MCF 10A (cell line): ENCODE measurements at regions not wholly inside any gene's neighbourhood (a gene's known extent, or its start where the extent isn't known, plus 50 kb on each side); places are given as distances from the start of the nearest gene placed in this dataset.

Source experiments
- BruUV-seq: library from RNA; stranded (reverse); fragments of 400-500 nt; replicated peaks from 2 replicates; lab custom pipeline; 2021; lab: Mats Ljungman, UMichigan
- CTCF ChIA-PET: fragments of 300-600 bp; sonication (Branson Sonifier 250); formaldehyde crosslinking; extraction: SDS; loops from one replicate; lab custom pipeline; 2021; ENCODE audit warnings: antibody characterized with exemption, inconsistent platforms; lab: Yijun Ruan, JAX
- POLR2A ChIA-PET: fragments of 300-600, 350-650 bp; sonication (Branson Sonifier 250); formaldehyde crosslinking; extraction: SDS; loops from one replicate; lab custom pipeline; 2020; ENCODE audit warnings: antibody characterized with exemption, inconsistent platforms; lab: Yijun Ruan, JAX
- DNase-seq: peaks from one replicate; pipeline ENCODE4 v3.0.0-alpha.2; 2018; ENCODE audit not compliant: unreplicated experiment
- H3K27ac Mint-ChIP-seq: one replicate; pipeline ENCODE4 v1.8.0; 2022; ENCODE audit warnings: mild to moderate bottlenecking, low read depth, mixed read lengths; ENCODE audit not compliant: unreplicated experiment
- H3K27me3 Mint-ChIP-seq: one replicate; pipeline ENCODE4 v1.8.0; 2022; ENCODE audit warnings: mixed read lengths; ENCODE audit not compliant: insufficient read depth, unreplicated experiment
- H3K36me3 Mint-ChIP-seq: one replicate; pipeline ENCODE4 v1.8.0; 2022; ENCODE audit warnings: mild to moderate bottlenecking, moderate library complexity, mixed read lengths; ENCODE audit not compliant: insufficient read depth, unreplicated experiment
- H3K4me1 Mint-ChIP-seq: one replicate; pipeline ENCODE4 v1.8.0; 2022; ENCODE audit warnings: mixed read lengths; ENCODE audit not compliant: insufficient read depth, unreplicated experiment
- H3K4me3 Mint-ChIP-seq: one replicate; pipeline ENCODE4 v1.8.0; 2022; ENCODE audit warnings: mild to moderate bottlenecking, moderate library complexity, mixed read lengths; ENCODE audit not compliant: unreplicated experiment
- H3K9me3 Mint-ChIP-seq: one replicate; pipeline ENCODE4 v1.8.0; 2022; ENCODE audit warnings: mixed read lengths; ENCODE audit not compliant: unreplicated experiment
- CTCF ChIP-seq: fragments of 200-600 bp; IDR thresholded peaks from one replicate; pipeline ENCODE4 v1.8.0; 2022; ENCODE audit warnings: antibody characterized with exemption, mild to moderate bottlenecking; ENCODE audit not compliant: unreplicated experiment
- intact Hi-C: fragments of 100-400 bp; cut with micrococcal nuclease; formaldehyde crosslinking; loops from 2 replicates; pipeline ENCODE4 v1.14.1; 2022

DNA sequence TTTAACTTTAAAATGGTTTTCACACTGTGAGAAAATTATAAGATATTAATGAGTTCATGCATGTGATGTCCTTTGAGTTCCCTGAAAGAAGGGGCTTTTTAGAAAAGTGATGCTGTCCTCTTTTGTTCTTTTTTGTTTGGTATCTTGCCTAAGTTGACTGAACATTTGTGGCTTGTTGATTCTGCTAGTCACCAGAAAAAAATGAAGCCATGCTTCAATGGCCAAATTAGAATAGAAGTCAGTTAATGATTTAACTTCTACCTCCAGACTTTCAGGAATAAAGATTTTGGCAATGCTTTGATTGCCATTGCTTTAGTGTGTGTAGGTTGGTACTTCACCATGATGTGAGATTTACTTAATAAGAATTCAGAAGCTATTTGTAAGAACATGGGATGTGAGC is 260.6 kb upstream of the NECTIN3 start:
- Mint-ChIP-seq H3K36me3 (no peaks in the 10 kb centered on the region), H3K27me3 (no peaks in the 10 kb centered on the region), H3K9me3 (no peaks in the 10 kb centered on the region), H3K4me1 (peaks cover 26% of the 10 kb centered on the region), H3K27ac (no peak overlapping the region), H3K4me3 (no peak overlapping the region)
- intact Hi-C loops, result no loop called here
- TF ChIP-seq CTCF, result no peak
- no TSS peak for BruUV-seq
- DNase-seq, result no peak
- CTCF ChIA-PET, result no interaction called here
- POLR2A ChIA-PET, result interaction anchor here (0.6 kb wide), 1 partner anchor 263 kb away, joined by 4 read pairs; no protein-coding TSS in a partner anchor

DNA sequence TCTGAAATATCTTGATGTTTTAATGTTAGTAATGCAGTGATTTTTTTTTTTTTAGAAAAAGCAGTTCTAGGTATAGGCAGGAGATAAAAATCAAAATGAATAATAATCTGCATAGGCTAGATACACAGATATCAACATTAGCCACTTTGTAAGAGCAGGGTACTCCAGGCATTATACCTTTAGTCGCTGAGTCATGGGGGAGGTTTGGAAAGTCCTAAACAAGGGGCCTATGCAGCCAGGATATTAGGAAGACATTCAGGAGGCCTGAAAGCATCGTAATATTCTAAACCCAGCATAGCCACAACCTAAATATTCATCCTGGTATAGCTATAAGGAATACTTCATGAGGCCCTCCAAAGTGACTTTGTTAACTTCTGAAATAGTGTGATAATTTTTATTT is 258.1 kb upstream of the NECTIN3 start:
- no peak for TF ChIP-seq CTCF
- POLR2A ChIA-PET, result interaction anchor here (0.8 to 2.8 kb wide), 2 partner anchors 9 to 15 kb away, joined by 4 to 18 read pairs; no protein-coding TSS in a partner anchor
- Mint-ChIP-seq H3K4me1 (peaks cover 26% of the 10 kb centered on the region), H3K9me3 (no peaks in the 10 kb centered on the region), H3K27ac (no peak overlapping the region), H3K27me3 (no peaks in the 10 kb centered on the region), H3K4me3 (no peak overlapping the region), H3K36me3 (no peaks in the 10 kb centered on the region)
- DNase-seq, result peak; percentile 11
- no TSS peak for BruUV-seq
- intact Hi-C loops, result no loop called here
- CTCF ChIA-PET, result interaction anchor here (1.5 kb wide), 1 partner anchor 67 kb away, joined by 3 read pairs; no protein-coding TSS in a partner anchor

- POLR2A ChIA-PET, result interaction anchor here (0.8 to 2.8 kb wide), 2 partner anchors 10 to 16 kb away, joined by 4 to 18 read pairs; no protein-coding TSS in a partner anchor
- CTCF ChIA-PET, result interaction anchor here (1.5 kb wide), 1 partner anchor 66 kb away, joined by 3 read pairs; no protein-coding TSS in a partner anchor
- Mint-ChIP-seq H3K4me1 (peaks cover 26% of the 10 kb centered on the region), H3K27ac (peak overlapping the region; percentile 40), H3K9me3 (no peaks in the 10 kb centered on the region), H3K27me3 (no peaks in the 10 kb centered on the region), H3K36me3 (no peaks in the 10 kb centered on the region), H3K4me3 (no peak overlapping the region)
- no peak for TF ChIP-seq CTCF
- intact Hi-C loops, result no loop called here
- BruUV-seq, result no TSS peak
- peak; percentile 76 for DNase-seq
Measured at GRCh38 chr3:110814170-110815007, 257.2 kb upstream of the NECTIN3 start.

DNA sequence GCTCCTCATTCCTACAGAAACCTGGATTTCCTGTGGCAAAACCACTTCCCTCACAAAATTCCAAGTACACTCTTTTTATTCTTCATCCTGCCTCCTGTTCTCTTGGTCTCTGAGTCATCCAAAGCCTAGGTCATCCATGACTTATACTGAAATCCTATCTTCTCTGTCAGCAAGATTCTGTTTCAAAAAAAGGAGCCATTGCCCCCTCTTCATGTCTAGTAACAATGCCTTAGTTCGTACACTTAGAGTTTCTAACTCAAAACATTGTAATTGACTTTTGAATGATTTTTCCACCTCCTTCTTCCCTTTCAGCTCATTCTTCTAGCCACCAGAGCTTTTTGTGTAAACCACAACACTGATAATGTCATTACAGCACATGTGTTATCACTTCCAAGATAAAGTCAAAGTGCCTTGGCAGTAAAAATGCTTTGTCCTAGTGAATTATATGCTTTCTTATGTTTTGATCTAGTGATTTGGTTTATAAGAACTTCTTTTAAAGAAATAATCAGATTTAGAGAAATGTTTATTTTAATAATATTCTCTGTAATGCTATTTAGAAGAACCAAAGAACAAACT is 256.5 kb upstream of the NECTIN3 start:
- no peaks in the 10 kb centered on the region for H3K9me3 Mint-ChIP-seq
- no peak overlapping the region for H3K4me3 Mint-ChIP-seq
- TF ChIP-seq CTCF, result no peak
- CTCF ChIA-PET, result interaction anchor here (0.7 to 1.5 kb wide), 3 partner anchors 65 to 1197 kb away, joined by 3 to 4 read pairs (median 3); no protein-coding TSS in a partner anchor
- no TSS peak for BruUV-seq
- no peaks in the 10 kb centered on the region for H3K36me3 Mint-ChIP-seq
- peak overlapping the region; percentile 40 for H3K27ac Mint-ChIP-seq
- DNase-seq, result peak; percentile 61
- peaks cover 26% of the 10 kb centered on the region for H3K4me1 Mint-ChIP-seq
- POLR2A ChIA-PET, result interaction anchor here (2.8 kb wide), 1 partner anchor 17 kb away, joined by 18 read pairs; no protein-coding TSS in a partner anchor
- intact Hi-C loops, result no loop called here
- no peaks in the 10 kb centered on the region for H3K27me3 Mint-ChIP-seq
